ENCODE measurements at regions not wholly inside any gene's neighbourhood (a gene's known extent, or its start where the extent isn't known, plus 50 kb on each side); places are given as distances from the start of the nearest gene placed in this dataset.
"Not testable (repeated sequence)": the region's sequence is repeated elsewhere in the genome, so short reads cannot be mapped to it uniquely, and the experiment has no call there.

- DNase-seq: not testable (repeated sequence)
These were observed 50.3 kb upstream of the ZSCAN2 start for GRCh38 chr15:84550503-84550902.
